ENCODE measurements at regions not wholly inside any gene's neighbourhood (a gene's known extent, or its start where the extent isn't known, plus 50 kb on each side); places are given as distances from the start of the nearest gene placed in this dataset.

DNA sequence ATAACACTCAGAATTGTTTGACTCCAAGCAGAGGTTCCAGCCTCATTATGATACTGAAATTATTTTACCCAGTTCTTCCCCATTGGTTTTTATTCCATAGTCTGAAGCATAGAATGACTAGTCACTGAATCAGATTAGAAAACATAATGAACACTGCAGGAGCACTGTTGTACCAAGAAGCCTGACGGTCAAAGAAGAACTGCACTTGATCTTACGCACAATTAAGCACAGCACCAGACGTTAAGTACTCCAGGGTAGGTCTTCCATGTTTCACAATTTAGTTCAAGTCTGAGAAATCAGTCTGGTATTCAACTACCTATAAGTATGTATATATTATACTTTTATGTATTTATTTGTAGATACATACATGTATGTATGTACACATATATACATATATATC lies 973.5 kb upstream of the SPRY2 start:
- Histone ChIP-seq H3K4me1 (no peaks in the 10 kb centered on the region), H3K4me3 (ENCODE audit: low read depth, low read length) (no peak overlapping the region), H3K36me3 (ENCODE audit: control insufficient read depth, insufficient read depth, low read length) (no peaks in the 10 kb centered on the region), H3K9me3 (ENCODE audit: control insufficient read depth, low read length) (no peaks in the 10 kb centered on the region), H3K27me3 (ENCODE audit: control insufficient read depth, insufficient read depth, low read length) (no peaks in the 10 kb centered on the region), H3K9ac (no peak overlapping the region), H2AFZ (no peak overlapping the region), H3K4me2 (ENCODE audit: low read length) (no peak overlapping the region), H3K27ac (no peak overlapping the region), H3K79me2 (no peaks in the 10 kb centered on the region)
- TF ChIP-seq, protein P1, sequence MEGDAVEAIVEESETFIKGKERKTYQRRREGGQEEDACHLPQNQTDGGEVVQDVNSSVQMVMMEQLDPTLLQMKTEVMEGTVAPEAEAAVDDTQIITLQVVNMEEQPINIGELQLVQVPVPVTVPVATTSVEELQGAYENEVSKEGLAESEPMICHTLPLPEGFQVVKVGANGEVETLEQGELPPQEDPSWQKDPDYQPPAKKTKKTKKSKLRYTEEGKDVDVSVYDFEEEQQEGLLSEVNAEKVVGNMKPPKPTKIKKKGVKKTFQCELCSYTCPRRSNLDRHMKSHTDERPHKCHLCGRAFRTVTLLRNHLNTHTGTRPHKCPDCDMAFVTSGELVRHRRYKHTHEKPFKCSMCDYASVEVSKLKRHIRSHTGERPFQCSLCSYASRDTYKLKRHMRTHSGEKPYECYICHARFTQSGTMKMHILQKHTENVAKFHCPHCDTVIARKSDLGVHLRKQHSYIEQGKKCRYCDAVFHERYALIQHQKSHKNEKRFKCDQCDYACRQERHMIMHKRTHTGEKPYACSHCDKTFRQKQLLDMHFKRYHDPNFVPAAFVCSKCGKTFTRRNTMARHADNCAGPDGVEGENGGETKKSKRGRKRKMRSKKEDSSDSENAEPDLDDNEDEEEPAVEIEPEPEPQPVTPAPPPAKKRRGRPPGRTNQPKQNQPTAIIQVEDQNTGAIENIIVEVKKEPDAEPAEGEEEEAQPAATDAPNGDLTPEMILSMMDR (IDR thresholded peaks at IDR 0.05) = no peak

DNA sequence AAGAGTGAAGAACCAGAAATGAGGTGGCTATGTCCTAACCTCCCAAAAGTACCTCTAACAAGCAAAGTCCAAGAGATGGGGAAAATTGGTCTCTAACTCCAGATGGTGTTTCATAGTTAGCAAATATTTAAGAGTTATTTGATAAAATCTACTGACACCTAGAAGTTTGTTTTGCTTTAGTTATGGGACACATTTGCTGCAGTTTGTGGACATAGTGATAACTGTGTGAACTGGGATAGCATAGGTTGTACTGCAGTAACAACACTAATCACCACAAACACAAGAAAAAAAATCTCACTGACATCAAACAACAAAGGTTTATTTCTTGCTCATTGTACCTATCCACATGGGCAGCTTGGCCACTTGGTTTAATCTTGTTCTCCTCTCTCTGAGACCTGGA lies 965.0 kb upstream of the SPRY2 start:
- H3K9me3 ChIP-seq (ENCODE audit: control insufficient read depth, low read length) = no peaks in the 10 kb centered on the region
- no peaks in the 10 kb centered on the region for H3K79me2 ChIP-seq
- no peak overlapping the region for H3K4me2 ChIP-seq (ENCODE audit: low read length)
- H2AFZ ChIP-seq = no peak overlapping the region
- no peaks in the 10 kb centered on the region for H3K4me1 ChIP-seq
- no peak overlapping the region for H3K27ac ChIP-seq
- no peaks in the 10 kb centered on the region for H3K27me3 ChIP-seq (ENCODE audit: control insufficient read depth, insufficient read depth, low read length)
- no peaks in the 10 kb centered on the region for H3K36me3 ChIP-seq (ENCODE audit: control insufficient read depth, insufficient read depth, low read length)
- TF ChIP-seq, protein P1 (IDR thresholded peaks at IDR 0.05) = no peak
- H3K9ac ChIP-seq = no peak overlapping the region
- H3K4me3 ChIP-seq (ENCODE audit: low read depth, low read length) = no peak overlapping the region

GRCh38 chr13:81304121-81304659 lies 963.3 kb upstream of the SPRY2 start:
- Histone ChIP-seq H3K4me1 (no peaks in the 10 kb centered on the region), H3K4me2 (ENCODE audit: low read length) (no peak overlapping the region), H2AFZ (no peak overlapping the region), H3K27ac (no peak overlapping the region), H3K4me3 (ENCODE audit: low read depth, low read length) (no peak overlapping the region), H3K9me3 (ENCODE audit: control insufficient read depth, low read length) (no peaks in the 10 kb centered on the region), H3K79me2 (no peaks in the 10 kb centered on the region), H3K36me3 (ENCODE audit: control insufficient read depth, insufficient read depth, low read length) (no peaks in the 10 kb centered on the region), H3K9ac (no peak overlapping the region), H3K27me3 (ENCODE audit: control insufficient read depth, insufficient read depth, low read length) (no peaks in the 10 kb centered on the region)
- TF ChIP-seq, protein P1 (IDR thresholded peaks at IDR 0.05) = no peak

- Histone ChIP-seq H3K9ac (no peak overlapping the region), H3K4me3 (ENCODE audit: low read depth, low read length) (no peak overlapping the region), H3K79me2 (no peaks in the 10 kb centered on the region), H3K4me1 (no peaks in the 10 kb centered on the region), H3K36me3 (ENCODE audit: control insufficient read depth, insufficient read depth, low read length) (no peaks in the 10 kb centered on the region), H3K9me3 (ENCODE audit: control insufficient read depth, low read length) (no peaks in the 10 kb centered on the region), H2AFZ (no peak overlapping the region), H3K27me3 (ENCODE audit: control insufficient read depth, insufficient read depth, low read length) (no peaks in the 10 kb centered on the region), H3K27ac (no peak overlapping the region), H3K4me2 (ENCODE audit: low read length) (no peak overlapping the region)
- TF ChIP-seq, protein P1 (IDR thresholded peaks at IDR 0.05) = no peak
These were observed 961.8 kb upstream of the SPRY2 start for GRCh38 chr13:81302677-81303076.

GRCh38 chr13:81302125-81302524 lies 961.2 kb upstream of the SPRY2 start:
- no peaks in the 10 kb centered on the region for H3K9me3 ChIP-seq (ENCODE audit: control insufficient read depth, low read length)
- H3K27ac ChIP-seq = no peak overlapping the region
- H3K9ac ChIP-seq = no peak overlapping the region
- no peaks in the 10 kb centered on the region for H3K36me3 ChIP-seq (ENCODE audit: control insufficient read depth, insufficient read depth, low read length)
- H3K4me3 ChIP-seq (ENCODE audit: low read depth, low read length) = no peak overlapping the region
- TF ChIP-seq, protein P1 (IDR thresholded peaks at IDR 0.05) = no peak
- no peaks in the 10 kb centered on the region for H3K79me2 ChIP-seq
- H3K4me1 ChIP-seq = no peaks in the 10 kb centered on the region
- H3K27me3 ChIP-seq (ENCODE audit: control insufficient read depth, insufficient read depth, low read length) = no peaks in the 10 kb centered on the region
- no peak overlapping the region for H3K4me2 ChIP-seq (ENCODE audit: low read length)
- no peak overlapping the region for H2AFZ ChIP-seq
